GM03348 (cell line): ENCODE measurements at regions not wholly inside any gene's neighbourhood (a gene's known extent, or its start where the extent isn't known, plus 50 kb on each side); places are given as distances from the start of the nearest gene placed in this dataset.

ENCODE experiments used
- DNase-seq: peaks from one replicate; pipeline ENCODE4 v3.0.0; 2012; ENCODE audit warnings: low spot score

DNA sequence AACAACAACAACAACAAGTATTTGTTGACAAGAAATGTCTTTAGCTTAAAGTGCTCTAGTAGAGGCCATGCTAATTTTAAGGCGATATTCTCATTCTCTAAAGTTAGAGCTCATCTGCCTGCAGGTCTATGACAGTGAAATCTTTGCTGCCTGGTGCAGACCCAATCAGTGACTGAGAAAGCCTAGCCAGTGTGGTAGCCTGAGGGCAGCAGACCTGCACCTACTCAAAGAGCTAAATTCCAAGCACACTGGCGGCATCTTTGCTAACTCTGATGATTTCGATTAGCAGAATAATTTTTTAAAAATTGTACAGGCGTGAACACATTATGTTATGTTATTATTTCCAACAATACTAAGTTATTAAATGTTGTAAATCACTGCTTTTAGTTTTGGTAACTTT, 228.8 kb upstream of the RGMA start:
- DNase-seq = no peak

GRCh38 chr15:93314245-93314644, 225.2 kb upstream of the RGMA start:
- no peak for DNase-seq

DNA sequence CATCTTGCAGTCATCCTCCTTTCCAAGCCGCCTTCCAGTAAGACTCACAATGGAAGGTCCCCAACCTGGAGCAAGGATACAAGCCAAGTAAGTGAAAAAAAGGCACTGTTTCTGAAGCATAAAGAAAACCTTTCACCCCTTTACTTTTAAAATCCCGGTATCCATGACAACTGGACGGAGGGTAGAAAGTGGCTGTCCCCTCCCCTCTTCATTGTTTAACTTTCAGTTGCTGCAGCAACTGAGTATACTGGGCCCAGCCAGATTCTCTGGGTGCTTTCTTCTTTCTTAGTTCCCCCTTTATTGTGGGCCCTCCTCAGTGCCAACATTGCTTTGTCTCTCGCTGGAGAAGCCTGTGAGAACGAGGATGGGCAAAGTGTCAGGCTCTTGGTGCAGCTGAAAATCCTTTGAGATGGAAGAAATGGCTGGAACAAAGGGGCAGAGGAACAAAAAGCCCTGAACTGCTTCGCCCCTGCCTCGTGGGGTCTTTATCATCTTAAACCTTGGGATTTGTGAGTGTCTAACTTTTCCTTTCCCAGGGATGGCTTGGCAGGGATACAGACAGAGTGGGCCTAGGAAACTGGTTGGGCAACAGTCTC, 224.0 kb upstream of the RGMA start:
- no peak for DNase-seq

- no peak for DNase-seq
These were observed 222.6 kb upstream of the RGMA start for GRCh38 chr15:93311620-93312019.

DNA sequence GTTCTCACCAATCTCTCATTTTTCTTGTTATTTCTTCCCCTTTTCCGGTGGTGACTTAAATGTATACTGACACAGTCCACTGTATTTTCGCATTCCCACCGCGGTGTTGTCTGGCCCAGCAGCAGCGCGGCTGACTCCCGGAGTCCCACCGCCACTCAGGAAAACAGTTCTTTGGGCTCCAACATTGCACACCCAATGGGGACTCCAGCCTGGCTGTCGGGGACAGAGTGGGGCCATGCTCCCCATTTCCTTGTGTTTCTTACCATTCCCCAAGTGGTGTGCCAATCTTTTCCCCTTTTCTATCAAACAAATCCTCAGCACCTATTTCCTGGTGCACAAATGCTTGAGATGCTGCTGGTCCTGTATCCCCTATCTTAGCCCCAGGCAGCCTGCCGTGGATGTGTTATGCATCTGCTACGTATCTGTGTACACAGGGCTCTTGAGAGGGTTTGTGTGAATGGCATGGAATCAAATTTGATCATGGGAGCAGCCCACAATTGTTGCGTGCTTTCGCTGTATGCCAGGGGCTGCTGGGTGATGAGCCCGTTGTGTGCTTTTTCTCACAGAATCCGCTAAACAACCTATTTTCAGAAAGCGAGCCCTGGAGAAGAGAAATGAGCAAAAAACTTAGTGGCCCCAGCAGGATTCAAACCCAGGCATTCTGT, 219.1 kb upstream of the RGMA start:
- no peak for DNase-seq

DNA sequence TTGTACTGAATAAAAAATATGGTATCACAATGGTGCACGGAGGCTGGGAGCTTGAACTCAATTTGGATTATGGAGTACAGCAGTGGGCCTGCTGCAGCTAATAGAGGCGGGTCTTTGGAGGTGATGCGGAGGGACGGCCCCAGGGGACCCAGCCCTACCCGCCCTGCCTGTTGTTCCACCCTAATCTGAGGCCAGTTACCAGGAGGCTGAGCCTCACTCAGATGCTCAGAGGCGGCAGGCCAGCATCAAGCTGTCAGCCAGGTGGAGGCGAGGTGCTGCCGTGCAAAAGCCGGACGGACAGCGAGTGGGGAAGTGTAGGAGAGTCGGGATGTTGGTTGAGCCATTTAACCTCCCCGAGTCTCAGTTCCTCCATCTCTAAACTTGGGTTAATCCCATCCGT, 218.5 kb upstream of the RGMA start:
- DNase-seq = no peak

DNA sequence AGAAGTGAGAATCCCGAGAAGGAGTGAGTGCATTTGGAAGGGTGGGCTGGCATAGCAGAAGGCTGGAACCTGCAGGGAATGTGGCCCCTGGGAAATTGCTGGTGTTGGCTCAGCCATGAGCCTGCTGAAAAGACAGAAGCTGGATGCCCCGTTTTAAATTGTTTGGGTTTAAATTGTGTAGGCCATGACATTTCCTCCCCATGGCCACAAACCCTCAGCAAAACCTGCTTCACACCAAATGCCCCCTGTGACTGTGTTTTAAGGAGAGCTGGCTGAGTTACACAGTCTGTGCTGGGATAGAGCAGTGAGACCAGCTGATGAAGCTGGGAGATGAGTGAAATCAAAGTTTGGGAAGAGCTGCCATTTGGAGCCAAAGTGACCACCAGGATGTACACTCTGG, 216.3 kb upstream of the RGMA start:
- DNase-seq = no peak

DNA sequence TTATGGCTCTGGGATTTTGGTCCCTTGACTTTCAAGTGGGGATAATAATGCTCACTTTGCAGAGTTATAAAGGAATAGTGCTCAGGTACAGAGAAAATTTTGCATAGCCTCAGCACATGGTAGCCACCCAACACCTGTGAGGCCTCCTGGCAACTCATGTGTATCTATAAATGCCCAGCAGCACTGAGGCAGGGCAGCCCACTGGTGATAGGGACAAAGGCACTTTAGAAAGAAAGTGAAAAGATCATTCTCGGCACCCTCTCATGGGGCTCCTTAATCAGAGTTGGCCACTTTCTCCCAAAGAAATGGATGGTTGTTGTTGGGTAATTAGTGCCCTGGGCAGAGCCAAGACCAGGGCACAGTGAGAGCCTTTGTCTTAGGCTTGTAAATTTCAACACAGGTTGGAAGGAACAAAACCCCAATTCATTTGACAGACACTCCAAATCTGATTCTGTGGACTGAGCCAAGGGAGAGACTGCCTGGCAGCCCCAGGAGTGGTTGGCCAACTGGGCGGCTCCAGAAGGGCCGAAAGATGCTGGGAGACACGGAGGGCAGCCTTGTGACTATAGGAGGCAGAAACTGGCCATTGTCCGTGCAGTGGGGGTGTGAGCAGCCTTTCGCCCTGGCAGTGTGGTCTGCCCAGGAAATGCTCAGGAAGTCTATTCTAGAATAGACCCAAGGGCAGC, 213.2 kb upstream of the RGMA start:
- no peak for DNase-seq

DNA sequence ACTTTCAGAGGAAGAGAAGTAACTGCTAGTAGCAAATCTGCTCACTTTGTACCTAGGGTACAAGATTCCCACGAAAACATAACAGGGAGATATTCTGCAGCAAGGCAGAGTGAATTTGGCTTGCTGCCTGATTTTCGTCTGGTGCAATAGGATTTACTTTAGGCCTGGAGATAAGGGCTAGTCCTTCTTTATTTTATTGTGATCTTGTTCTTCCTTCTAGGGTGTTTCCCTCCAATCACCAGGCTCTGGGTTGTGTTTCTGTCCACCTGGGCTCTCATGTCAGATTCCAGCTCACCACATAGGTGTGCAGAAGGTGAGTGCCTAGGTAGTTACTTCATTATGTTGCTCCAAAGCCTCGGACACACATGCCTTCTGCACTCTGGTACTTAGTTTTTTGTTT, 211.8 kb upstream of the RGMA start:
- no peak for DNase-seq

DNA sequence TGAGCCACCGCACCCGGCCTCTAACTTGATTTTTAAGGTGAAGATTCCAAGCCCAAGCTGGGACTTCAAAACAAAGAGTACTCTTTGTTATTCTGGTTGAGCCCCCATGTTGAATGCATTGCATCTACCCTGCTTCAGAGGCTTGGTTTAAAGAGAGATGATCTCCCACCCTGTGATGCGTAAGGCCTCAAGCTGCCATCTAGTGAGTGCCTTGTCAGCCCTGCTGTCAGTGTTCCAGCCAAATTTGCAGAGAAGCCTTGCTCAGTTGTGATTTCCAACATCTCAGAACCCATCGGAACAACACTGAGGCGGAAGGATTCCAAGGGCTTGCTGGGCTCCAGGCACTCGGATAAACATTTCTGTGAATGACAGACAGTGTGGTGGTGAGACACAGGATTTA, 210.7 kb upstream of the RGMA start:
- DNase-seq = no peak

DNA sequence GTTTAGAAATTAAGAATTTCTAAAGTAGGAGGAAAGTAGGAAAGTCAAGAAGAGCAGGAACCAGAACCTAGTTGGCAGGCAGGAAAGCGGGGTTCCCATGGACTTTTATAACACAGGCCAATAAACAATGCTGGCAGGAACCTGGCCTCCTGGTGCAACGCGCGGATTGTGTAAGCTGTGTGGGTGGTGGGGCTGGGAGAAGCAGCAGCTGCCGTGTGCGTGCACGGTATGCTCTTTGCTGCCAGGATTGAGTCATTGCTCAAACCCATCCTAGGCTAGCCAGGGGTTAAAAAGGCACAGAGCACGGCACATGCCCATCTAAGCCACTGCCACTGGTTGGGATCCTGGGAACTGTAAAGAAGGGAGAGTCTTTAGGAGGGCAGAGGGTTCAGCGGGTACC, 209.9 kb upstream of the RGMA start:
- DNase-seq = no peak

- no peak for DNase-seq
These were observed 207.9 kb upstream of the RGMA start for GRCh38 chr15:93296759-93297500.

DNA sequence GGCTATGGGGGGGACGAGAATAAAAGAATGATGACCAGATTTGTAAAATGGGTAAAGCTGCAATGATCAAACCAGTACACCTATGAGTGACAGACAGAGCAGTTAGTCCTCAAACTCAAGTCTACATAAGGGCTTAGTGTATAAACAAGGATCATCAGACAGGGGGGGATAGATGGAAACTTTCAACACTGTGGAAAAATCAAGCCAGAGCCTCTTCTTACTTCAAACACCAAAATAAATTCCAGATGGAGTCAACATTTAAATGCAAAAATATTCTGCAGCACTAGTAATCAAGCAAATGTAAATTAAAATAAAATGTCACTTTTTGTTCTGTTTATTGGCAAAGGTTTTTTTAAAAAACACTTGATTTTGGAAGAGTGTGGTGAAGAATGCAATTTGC, 205.9 kb upstream of the RGMA start:
- DNase-seq = no peak

DNA sequence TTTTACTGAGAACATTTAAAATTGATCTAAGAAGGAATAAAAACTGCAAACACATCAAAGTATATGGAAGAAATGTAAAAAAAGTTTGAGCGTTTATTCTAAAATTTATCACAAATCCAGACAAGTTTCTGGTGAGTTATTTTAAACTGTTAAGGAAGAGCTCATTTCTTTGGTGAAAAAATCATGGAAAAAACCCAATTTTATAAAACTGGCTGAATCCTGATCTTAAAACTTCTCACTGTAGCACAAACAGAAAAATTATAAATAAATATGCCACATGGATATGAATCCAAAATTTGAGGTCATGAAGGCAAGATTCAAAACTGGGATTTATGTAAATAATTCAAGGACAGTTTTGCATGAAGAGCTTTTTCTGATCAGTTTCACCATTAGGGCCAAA, 205.1 kb upstream of the RGMA start:
- DNase-seq = no peak

DNA sequence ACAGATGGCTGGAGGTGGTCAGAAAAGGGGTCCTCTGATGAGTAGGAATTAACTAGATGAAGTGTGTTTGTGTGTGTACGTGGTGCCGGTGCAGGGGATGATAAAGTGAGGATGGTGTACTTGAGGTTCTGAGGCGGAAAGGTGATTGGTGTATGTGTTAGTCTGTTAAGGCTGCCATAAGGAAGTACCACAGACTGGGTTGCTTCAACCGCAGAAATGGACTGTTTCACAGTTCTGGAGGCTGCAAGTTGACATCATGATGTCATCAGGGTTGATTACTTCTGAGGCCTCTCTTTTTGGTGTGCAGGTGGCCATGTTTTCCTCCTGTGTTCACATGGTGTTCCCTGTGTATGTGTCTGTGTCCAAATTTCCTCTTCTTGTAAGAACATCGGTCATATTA, 202.4 kb upstream of the RGMA start:
- no peak for DNase-seq

DNA sequence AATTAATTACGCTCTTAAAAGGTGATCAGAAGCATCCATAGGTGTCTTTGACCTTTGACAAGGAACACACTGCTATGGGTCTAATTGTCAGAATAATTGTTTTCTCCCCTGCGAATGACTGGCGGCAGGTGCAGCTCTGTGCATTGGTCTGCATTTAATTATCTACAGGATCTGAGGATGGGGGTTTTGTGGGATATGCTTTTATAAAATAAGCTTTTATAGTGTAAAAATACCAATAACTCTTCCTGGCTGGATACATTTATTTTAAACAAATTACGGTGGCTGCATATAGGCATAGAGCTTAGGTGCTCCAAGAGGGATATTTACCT, 201.6 kb upstream of the RGMA start:
- DNase-seq = no peak

DNA sequence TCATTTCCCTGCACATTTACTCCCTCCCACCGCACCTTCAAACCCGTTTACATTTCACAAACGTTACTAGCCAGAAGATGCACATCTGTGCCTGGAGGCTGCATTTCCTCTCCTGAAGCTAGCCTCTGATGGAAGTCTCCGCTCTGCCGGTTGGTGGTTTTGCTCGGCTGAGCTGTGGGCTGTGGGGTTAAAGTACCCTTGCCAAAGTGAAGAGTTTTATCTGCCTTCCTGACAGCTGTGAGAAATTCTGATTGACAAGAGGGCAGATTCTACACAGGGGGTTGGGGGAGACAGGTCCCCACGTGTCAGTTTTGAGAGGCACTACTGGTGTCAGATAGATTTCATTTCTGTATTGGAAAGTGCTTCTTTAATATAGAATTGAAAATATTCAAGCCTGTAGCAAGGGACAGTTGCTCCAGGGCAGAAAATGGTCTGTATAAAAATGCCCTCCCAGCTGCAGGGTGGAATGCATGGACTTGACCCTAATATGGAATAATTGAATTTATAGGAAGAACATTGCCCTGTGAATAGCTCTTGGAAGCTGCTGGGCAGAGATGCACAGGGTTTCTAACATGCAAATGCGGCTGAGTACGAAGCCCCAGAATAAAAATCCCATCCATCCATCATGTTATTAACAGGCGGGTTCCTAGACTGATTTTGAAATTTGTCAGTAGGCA, 201.1 kb upstream of the RGMA start:
- no peak for DNase-seq

DNA sequence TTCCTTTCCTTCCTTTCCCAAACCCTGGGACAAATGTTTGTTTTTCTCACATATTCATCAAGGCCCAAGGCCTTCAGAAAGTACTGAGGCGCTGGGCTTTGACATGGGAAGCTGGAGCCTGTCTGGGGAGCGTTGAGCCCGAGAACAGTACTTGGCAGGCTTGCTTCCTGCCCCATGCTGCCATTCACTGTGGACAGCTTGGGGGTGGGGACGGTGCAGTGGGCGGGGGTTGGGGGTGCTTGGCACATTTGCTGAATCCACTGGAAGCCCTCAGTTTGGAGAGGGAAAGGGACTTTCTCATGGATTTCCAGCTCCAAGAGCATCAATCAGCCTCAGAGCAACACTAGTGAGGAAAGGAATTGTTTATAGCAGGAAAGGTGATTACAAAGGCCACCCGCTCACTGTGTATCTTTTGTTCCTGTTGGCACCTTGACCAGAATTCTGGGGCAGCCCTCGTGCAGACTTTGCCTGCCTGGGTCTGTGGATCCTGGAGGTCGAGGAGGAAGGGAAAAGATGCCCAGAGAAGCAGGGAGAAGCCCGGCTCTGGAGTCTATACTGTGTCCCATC, 199.8 kb upstream of the RGMA start:
- DNase-seq = no peak

- DNase-seq = no peak
These were observed 197.4 kb upstream of the RGMA start for GRCh38 chr15:93286446-93286845.

GRCh38 chr15:93283854-93284253, 194.8 kb upstream of the RGMA start:
- no peak for DNase-seq

- DNase-seq = no peak
These were observed 193.8 kb upstream of the RGMA start for GRCh38 chr15:93282808-93283207.

DNA sequence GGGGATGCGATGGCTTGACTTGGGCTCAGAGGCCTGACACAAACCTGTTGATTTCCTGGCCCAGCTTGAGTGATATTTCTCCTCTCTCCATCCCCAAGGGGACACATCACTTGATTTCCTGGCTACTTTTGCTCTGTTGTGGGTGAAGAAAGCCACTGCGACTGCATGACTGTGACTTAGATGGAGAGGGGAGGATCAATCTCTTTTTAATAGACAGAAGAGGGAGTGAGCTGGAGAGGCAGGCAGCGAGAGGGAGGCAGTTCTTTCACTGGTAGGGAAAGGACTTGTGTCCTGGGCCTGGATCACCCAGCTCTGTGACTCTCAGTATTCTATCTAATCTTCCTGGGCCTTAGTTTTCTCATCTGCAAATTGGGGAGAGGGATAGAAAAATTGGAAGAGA, 189.8 kb upstream of the RGMA start:
- DNase-seq = no peak
